ENCODE measurements at regions not wholly inside any gene's neighbourhood (a gene's known extent, or its start where the extent isn't known, plus 50 kb on each side); places are given as distances from the start of the nearest gene placed in this dataset.

DNA sequence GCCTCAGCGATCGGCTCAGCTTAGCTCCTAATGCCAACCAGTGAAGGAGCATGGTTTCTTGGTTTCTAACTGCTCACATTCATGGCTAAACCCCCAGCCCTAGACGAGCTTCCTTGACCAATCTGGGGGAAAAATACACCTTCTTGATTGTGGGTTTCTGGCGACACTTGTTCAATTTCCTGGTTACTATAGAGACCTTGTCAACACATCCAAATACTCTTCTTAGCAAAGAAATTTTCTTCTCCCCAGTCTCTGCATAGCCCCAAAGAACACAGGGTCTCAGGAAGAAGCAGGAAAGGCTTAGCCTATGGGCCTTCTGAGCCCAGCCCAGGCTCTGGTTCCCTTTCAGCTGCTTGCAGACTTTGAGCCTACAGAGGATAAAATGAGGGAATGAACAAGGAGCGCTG lies 88.5 kb upstream of the SYT13 start:
- Mint-ChIP-seq H3K27me3 (ENCODE audit: insufficient read depth, low read depth, poor library complexity) (peaks cover 13% of the 10 kb centered on the region), H3K27ac (no peak overlapping the region), H3K9me3 (no peaks in the 10 kb centered on the region; the same call in 2 of the 3 replicates), H3K4me3 (no peak overlapping the region), H3K36me3 (ENCODE audit: low read depth) (no peaks in the 10 kb centered on the region), H3K4me1 (peaks cover 17% of the 10 kb centered on the region)
- Histone ChIP-seq H2AFZ (no peak overlapping the region), H3K27me3 (ENCODE audit: insufficient read depth) (no peaks in the 10 kb centered on the region), H3K36me3 (ENCODE audit: insufficient read depth) (no peaks in the 10 kb centered on the region), H3K79me2 (replicated peaks; ENCODE audit: insufficient read depth) (no peaks in the 10 kb centered on the region), H3K4me1 (ENCODE audit: insufficient read depth) (peaks cover 11% of the 10 kb centered on the region; the same call in 1 of the 2 replicates), H3K4me3 (no peak overlapping the region), H3F3A (replicated peaks; ENCODE audit: low read depth) (no peaks in the 10 kb centered on the region), H3K9me2 (ENCODE audit: insufficient read depth) (no peaks in the 10 kb centered on the region), H4K20me1 (replicated peaks; ENCODE audit: insufficient read depth) (no peaks in the 10 kb centered on the region), H3K27ac (ENCODE audit: low read depth) (no peak overlapping the region), H3K4me2 (no peak overlapping the region)
- ATAC-seq: no peak
- TF ChIP-seq, protein P1, sequence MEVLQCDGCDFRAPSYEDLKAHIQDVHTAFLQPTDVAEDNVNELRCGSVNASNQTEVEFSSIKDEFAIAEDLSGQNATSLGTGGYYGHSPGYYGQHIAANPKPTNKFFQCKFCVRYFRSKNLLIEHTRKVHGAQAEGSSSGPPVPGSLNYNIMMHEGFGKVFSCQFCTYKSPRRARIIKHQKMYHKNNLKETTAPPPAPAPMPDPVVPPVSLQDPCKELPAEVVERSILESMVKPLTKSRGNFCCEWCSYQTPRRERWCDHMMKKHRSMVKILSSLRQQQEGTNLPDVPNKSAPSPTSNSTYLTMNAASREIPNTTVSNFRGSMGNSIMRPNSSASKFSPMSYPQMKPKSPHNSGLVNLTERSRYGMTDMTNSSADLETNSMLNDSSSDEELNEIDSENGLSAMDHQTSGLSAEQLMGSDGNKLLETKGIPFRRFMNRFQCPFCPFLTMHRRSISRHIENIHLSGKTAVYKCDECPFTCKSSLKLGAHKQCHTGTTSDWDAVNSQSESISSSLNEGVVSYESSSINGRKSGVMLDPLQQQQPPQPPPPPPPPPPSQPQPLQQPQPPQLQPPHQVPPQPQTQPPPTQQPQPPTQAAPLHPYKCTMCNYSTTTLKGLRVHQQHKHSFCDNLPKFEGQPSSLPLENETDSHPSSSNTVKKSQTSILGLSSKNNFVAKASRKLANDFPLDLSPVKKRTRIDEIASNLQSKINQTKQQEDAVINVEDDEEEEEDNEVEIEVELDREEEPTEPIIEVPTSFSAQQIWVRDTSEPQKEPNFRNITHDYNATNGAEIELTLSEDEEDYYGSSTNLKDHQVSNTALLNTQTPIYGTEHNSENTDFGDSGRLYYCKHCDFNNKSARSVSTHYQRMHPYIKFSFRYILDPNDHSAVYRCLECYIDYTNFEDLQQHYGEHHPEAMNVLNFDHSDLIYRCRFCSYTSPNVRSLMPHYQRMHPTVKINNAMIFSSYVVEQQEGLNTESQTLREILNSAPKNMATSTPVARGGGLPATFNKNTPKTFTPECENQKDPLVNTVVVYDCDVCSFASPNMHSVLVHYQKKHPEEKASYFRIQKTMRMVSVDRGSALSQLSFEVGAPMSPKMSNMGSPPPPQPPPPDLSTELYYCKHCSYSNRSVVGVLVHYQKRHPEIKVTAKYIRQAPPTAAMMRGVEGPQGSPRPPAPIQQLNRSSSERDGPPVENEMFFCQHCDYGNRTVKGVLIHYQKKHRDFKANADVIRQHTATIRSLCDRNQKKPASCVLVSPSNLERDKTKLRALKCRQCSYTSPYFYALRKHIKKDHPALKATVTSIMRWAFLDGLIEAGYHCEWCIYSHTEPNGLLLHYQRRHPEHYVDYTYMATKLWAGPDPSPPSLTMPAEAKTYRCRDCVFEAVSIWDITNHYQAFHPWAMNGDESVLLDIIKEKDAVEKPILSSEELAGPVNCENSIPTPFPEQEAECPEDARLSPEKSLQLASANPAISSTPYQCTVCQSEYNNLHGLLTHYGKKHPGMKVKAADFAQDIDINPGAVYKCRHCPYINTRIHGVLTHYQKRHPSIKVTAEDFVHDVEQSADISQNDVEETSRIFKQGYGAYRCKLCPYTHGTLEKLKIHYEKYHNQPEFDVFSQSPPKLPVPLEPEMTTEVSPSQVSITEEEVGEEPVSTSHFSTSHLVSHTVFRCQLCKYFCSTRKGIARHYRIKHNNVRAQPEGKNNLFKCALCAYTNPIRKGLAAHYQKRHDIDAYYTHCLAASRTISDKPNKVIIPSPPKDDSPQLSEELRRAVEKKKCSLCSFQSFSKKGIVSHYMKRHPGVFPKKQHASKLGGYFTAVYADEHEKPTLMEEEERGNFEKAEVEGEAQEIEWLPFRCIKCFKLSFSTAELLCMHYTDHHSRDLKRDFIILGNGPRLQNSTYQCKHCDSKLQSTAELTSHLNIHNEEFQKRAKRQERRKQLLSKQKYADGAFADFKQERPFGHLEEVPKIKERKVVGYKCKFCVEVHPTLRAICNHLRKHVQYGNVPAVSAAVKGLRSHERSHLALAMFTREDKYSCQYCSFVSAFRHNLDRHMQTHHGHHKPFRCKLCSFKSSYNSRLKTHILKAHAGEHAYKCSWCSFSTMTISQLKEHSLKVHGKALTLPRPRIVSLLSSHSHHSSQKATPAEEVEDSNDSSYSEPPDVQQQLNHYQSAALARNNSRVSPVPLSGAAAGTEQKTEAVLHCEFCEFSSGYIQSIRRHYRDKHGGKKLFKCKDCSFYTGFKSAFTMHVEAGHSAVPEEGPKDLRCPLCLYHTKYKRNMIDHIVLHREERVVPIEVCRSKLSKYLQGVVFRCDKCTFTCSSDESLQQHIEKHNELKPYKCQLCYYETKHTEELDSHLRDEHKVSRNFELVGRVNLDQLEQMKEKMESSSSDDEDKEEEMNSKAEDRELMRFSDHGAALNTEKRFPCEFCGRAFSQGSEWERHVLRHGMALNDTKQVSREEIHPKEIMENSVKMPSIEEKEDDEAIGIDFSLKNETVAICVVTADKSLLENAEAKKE (CRISPR knock-in tag; IDR thresholded peaks at IDR 0.05): no peak
- TF ChIP-seq EZH2 (IDR thresholded peaks at IDR 0.05; ENCODE audit: low read depth, unreplicated experiment): no peak
- TF ChIP-seq POLR2AphosphoS5 (IDR thresholded peaks at IDR 0.05; ENCODE audit: low read depth): no peak
- TF ChIP-seq, protein P2, sequence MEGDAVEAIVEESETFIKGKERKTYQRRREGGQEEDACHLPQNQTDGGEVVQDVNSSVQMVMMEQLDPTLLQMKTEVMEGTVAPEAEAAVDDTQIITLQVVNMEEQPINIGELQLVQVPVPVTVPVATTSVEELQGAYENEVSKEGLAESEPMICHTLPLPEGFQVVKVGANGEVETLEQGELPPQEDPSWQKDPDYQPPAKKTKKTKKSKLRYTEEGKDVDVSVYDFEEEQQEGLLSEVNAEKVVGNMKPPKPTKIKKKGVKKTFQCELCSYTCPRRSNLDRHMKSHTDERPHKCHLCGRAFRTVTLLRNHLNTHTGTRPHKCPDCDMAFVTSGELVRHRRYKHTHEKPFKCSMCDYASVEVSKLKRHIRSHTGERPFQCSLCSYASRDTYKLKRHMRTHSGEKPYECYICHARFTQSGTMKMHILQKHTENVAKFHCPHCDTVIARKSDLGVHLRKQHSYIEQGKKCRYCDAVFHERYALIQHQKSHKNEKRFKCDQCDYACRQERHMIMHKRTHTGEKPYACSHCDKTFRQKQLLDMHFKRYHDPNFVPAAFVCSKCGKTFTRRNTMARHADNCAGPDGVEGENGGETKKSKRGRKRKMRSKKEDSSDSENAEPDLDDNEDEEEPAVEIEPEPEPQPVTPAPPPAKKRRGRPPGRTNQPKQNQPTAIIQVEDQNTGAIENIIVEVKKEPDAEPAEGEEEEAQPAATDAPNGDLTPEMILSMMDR (conservative IDR thresholded peaks at IDR 0.05; ENCODE audit: low read depth in 2 of 2): no peak
- no peak for TF ChIP-seq ZNF114 (CRISPR knock-in tag; IDR thresholded peaks at IDR 0.05)
- TF ChIP-seq, protein P3, sequence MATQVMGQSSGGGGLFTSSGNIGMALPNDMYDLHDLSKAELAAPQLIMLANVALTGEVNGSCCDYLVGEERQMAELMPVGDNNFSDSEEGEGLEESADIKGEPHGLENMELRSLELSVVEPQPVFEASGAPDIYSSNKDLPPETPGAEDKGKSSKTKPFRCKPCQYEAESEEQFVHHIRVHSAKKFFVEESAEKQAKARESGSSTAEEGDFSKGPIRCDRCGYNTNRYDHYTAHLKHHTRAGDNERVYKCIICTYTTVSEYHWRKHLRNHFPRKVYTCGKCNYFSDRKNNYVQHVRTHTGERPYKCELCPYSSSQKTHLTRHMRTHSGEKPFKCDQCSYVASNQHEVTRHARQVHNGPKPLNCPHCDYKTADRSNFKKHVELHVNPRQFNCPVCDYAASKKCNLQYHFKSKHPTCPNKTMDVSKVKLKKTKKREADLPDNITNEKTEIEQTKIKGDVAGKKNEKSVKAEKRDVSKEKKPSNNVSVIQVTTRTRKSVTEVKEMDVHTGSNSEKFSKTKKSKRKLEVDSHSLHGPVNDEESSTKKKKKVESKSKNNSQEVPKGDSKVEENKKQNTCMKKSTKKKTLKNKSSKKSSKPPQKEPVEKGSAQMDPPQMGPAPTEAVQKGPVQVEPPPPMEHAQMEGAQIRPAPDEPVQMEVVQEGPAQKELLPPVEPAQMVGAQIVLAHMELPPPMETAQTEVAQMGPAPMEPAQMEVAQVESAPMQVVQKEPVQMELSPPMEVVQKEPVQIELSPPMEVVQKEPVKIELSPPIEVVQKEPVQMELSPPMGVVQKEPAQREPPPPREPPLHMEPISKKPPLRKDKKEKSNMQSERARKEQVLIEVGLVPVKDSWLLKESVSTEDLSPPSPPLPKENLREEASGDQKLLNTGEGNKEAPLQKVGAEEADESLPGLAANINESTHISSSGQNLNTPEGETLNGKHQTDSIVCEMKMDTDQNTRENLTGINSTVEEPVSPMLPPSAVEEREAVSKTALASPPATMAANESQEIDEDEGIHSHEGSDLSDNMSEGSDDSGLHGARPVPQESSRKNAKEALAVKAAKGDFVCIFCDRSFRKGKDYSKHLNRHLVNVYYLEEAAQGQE (IDR thresholded peaks at IDR 0.05; ENCODE audit: unreplicated experiment): no peak
- TF ChIP-seq NANOG (IDR thresholded peaks at IDR 0.05; ENCODE audit: borderline replicate concordance): no peak
- no peak for TF ChIP-seq CREB1 (CRISPR knock-in tag; IDR thresholded peaks at IDR 0.05; ENCODE audit: low read depth)
- no peak for TF ChIP-seq JUNB (IDR thresholded peaks at IDR 0.05; ENCODE audit: unreplicated experiment)
- TF ChIP-seq EZH2phosphoT487 (IDR thresholded peaks at IDR 0.05; ENCODE audit: unreplicated experiment): no peak
- TF ChIP-seq, protein P4, sequence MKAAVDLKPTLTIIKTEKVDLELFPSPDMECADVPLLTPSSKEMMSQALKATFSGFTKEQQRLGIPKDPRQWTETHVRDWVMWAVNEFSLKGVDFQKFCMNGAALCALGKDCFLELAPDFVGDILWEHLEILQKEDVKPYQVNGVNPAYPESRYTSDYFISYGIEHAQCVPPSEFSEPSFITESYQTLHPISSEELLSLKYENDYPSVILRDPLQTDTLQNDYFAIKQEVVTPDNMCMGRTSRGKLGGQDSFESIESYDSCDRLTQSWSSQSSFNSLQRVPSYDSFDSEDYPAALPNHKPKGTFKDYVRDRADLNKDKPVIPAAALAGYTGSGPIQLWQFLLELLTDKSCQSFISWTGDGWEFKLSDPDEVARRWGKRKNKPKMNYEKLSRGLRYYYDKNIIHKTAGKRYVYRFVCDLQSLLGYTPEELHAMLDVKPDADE (IDR thresholded peaks at IDR 0.05): no peak
- no peak for DNase-seq (ENCODE audit: low spot score)

All from GM23338 (cell line).